GM19438 (cell line): ENCODE measurements at regions not wholly inside any gene's neighbourhood (a gene's known extent, or its start where the extent isn't known, plus 50 kb on each side); places are given as distances from the start of the nearest gene placed in this dataset.
"Not testable (repeated sequence)": the region's sequence is repeated elsewhere in the genome, so short reads cannot be mapped to it uniquely, and the experiment has no call there.

Experiments
- ATAC-seq: cut with Tn5 transposase; IDR thresholded peaks from one replicate; pipeline ENCODE4 v1.9.1; 2021; ENCODE audit warnings: low read depth; ENCODE audit not compliant: unreplicated experiment

DNA sequence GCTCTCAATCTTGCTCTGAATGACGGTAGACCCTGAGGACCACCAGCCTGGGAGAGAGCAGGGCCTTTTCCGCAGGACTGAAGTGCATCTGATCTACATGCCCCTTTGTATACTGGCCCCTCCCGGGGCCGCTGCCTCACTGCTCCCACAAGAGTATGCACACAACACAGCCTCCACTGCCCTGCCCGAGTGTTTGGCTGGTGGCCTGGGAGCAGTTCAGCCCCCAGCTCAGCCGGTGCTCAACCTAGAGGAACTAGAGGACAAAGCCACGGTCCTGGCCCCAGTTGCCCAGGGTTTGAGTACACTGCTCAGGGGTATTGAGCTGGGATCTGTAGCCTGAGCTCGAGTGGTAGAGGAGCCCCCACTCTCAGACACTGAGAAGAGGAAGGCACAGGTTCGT, 118.9 kb upstream of the CAB39 start:
- ATAC-seq: no peak

DNA sequence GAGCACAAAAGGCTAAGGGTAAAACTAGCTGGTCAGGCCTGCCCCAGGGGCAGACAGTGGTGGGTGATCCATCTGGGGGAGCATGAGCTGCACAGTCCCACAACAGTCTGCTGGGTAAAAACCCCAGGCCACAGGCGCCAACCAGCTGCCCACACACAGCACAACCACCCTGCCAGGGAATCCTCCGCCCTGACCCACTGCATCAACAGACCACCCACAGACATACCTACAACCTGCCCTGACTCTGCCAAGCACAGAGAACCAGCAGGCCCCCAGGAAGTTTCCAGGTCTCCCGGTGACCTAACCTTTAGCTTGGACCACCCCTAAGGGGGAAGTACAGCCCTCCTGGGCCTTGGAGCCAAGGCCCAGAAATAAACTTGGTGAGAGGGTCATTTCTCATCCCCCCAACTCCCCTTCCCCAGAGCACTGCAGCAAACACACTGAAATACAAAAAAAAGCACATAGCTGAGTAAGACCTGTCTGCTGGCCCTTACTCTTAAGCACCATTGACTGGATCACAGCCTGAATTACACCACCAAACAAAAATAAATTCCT, 118.3 kb upstream of the CAB39 start:
- no peak for ATAC-seq

DNA sequence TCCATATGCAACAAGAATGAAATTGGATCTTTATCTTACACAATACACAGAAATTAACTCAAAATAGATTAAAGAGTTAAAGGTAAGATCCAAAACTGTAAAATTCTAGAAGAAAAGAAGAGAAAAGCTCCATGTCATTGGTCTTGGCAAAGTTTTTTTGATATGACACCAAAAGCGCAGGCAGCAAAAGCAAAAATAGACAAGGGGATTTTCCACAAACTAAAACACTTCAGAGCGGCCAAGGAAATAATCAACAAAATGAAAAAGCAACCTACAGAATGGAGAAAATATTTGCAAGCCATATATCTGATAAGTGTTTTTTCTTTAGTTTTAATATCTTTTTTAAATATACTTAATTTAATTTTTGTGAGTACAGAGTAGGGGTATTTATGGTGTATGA, 112.8 kb upstream of the CAB39 start:
- no peak for ATAC-seq

DNA sequence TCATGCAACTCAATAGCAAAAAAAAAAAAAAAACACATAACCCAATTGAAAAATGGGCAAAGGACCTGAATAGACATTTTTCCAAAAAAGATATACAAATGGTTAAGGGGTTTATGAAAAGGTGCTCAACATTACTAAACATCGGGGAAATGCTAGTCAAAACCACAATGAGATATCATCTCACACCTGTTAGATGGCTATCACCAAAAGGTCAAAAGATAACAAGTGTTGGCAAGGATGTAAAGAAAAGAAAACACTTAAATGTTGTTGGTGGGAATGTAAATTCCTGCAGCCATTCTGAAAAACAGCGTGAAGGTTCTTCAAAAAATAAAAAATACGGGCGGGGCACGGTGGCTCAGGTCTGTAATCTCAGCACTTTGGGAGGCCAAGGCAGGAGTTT, 112.4 kb upstream of the CAB39 start:
- no peak for ATAC-seq

DNA sequence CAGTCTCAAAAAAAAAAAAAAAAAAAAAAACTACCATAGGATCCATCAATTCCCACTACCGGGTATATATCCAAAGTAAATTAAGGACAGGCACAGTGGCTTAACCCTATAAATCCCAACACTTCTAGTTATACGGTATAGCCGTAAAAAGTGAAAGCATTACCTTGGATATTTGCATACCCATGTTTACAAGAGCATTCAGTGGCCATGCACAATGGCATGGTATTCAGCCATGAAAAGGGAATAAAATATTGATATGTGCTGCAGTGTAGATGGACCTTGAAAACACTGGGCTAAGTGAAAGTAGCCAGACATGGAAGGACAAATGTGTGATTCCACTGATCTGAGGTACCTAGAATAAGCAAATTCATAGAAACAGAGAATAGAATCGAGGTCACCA, 111.8 kb upstream of the CAB39 start:
- no peak for ATAC-seq

DNA sequence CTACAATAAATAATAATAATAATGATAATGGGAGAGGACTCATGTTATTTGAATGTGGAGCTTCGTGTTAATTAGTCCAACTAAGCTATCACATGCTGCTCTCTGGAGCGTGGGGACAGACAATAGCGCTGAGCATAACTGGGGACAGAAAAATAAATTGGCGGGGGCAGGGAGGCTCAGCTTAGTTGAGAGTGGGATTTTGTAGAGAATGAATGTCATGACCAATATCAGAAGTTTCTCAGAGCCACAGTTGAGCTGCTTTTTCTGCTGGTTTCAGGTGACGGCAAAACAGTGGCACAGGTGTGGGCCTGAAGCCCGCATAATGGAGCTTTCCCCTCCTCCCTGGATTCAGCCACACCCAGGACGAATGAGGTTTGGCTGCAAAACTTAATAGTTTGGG, 111.1 kb upstream of the CAB39 start:
- ATAC-seq: peak; percentile 69

DNA sequence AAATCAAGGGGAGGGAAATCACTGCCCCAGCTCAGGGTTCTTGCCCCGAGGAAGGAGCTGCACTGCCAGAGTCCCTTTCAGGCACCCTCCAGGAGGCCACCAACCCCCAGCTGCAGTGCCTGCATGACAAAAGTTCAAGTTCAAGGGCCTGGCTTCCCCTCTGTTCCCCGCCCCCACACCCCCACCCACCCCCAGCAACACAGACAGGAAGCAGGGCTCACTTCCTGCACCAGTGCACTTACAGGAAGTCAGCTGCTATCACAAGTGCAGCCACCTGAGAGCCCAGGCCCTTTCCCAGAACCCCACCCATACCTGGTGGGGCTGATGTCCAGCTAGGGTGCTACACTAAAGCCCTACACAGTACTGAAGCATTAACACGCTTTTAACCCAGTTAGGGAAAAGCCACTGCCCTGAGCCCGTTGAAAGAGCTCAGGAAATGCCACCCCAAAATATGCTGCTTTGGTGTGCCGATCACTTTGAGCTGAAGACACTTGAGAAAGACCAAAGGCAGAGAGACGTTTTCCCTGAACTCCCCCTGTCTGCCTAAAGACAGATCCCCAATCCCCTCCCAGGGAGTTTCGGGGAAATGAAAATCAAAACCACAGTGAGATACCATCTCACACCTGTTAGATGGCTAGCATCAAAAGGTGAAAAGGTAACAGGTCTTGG, 109.9 kb upstream of the CAB39 start:
- ATAC-seq: peak; percentile 52

DNA sequence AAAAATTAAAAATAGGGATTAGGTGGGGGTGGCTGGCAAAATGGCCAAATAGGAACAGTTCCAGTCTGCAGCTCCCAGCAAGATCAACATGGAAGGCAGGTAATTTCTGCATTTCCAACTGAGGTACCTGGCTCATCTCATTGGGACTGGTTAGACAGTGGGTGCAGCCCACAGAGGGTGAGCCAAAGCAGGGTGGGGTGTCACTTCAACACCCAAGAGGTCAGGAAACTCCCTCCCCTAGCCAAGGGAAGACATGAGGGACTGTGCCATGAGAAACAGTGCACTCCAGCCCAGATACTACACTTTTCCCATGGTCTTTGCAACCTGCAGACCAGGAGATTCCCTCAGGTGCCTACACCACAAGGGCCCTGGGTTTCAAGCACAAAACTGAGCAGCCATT, 109.3 kb upstream of the CAB39 start:
- ATAC-seq: not testable (repeated sequence)

DNA sequence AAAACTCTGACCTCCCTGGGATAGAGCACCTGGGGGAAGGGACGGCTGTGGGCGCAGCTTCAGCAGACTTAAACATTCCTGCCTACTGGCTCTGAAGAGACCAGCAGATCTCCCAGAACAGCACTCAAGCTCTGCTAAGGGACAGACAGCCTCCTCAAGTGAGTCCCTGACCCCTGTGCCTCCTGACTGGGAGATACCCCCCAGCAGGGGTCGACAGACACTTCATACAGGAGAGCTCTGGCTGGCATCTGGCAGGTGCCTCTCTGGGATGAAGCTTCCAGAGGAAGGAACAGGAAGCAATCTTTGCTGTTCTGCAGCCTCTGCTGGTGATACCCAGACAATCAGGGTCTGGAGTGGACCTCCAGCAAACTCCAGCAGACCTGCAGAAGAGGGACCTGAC, 108.5 kb upstream of the CAB39 start:
- not testable (repeated sequence) for ATAC-seq

DNA sequence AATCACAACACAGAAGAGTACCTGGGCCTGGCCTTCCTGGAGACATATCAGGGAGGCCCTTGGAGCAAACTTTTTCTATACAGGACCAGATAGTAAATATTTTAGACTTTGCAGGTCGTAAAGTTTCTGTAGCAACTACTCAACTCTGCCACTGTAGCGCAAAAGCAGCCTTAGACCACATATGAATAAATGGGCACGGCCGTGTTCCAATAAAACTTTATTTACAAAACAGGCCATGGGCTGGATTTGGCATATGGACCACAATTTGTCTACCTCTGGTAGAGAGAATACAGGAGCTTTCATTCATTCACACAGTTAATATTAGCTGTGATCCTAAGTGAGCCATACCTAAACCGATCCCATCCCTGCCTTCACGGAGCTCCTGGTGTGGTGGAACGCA, 98.6 kb upstream of the CAB39 start:
- ATAC-seq: no peak

DNA sequence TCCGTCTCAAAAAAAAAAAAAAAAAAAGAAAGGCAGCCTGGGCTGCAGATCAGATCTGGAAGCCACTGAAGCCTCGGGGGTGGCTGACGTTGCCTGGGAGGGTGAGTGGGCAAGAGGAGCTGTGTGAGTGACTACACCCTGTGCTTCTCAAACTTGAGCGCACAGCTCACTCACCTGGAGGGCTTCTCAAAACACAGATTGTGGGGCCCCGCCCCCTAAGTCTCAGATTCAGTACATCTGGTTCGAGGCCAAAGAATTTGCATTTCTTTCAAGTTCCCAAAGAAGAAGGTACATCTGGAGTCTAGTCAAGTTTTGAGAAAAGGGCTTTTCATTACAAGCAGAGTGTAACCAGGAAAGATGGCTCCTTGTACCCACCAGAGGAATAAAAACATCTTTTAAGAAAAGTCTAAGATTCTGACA, 97.7 kb upstream of the CAB39 start:
- ATAC-seq: peak; percentile 76

DNA sequence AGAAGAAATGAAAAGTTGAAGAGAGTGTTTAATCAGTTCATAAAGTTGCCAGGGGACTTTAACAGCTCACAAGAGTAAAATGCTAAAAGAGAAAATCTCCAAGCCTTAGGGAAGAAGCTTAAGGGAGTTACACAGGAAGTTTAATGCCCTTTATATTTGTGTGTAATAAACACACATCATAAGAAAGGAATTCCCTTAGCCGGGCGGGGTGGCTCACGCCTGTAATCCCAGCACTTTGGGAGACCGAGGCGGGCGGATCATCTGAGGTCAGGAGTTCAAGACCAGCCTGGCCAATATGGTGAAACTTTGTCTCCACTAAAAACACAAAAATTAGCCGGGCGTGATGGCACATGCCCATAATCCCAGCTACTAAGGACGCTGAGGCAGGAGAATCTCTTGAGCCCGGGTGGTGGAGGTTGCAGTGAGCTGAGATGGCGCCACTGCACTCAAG, 95.4 kb upstream of the CAB39 start:
- ATAC-seq: not testable (repeated sequence)

DNA sequence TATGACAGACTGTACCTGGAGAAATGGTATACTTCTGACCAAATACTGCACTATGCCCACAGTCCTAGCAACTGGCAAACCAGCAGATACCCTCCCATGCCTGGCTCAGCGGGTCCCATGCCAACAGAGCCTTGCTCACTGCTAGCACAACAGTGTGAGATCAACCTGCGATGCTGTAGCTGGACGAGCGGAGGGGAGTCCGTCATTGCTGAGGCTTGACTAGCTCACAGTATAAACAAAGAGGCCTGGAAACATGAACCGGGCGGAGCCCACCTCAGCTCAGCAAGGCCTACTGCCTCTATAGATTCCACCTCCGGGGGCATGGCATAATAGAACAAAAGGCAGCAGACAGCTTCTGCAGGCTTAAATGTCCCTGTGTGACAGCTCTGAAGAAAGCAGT, 93.2 kb upstream of the CAB39 start:
- ATAC-seq: no peak

DNA sequence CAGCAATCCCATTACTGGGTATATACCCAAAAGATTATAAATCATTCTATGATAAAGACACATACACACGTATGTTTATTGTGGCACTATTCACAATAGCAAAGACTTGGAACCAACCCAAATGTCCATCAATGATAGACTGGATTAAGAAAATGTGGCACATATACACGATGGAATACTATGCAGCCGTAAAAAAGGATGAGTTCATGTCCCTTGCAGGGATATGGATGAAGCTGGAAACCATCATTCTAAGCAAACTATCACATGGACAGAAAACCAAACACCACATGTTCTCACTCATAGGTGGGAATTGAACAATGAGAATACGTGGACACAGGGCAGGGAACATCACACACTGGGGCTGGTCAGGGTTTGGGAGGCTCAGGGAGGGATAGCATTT, 87.4 kb upstream of the CAB39 start:
- ATAC-seq: not testable (repeated sequence)

DNA sequence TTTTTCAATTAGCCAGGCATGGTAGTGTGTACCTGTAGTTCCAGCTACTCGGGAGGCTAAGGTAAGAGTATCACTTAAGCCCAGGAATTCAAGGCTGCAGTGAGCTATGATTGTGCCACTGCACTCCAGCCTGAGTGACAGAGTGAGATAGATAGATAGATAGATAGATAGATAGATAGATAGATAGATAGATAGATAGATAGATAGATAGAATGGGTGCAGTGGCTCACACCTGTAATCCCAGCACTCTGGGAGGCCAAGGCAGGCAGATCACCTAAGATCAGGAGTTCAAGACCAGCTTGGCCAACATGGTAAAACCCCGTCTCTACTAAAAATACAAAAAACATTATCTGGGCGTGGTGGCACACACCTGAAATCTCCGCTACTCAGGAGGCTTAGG, 85.6 kb upstream of the CAB39 start:
- ATAC-seq: not testable (repeated sequence)

DNA sequence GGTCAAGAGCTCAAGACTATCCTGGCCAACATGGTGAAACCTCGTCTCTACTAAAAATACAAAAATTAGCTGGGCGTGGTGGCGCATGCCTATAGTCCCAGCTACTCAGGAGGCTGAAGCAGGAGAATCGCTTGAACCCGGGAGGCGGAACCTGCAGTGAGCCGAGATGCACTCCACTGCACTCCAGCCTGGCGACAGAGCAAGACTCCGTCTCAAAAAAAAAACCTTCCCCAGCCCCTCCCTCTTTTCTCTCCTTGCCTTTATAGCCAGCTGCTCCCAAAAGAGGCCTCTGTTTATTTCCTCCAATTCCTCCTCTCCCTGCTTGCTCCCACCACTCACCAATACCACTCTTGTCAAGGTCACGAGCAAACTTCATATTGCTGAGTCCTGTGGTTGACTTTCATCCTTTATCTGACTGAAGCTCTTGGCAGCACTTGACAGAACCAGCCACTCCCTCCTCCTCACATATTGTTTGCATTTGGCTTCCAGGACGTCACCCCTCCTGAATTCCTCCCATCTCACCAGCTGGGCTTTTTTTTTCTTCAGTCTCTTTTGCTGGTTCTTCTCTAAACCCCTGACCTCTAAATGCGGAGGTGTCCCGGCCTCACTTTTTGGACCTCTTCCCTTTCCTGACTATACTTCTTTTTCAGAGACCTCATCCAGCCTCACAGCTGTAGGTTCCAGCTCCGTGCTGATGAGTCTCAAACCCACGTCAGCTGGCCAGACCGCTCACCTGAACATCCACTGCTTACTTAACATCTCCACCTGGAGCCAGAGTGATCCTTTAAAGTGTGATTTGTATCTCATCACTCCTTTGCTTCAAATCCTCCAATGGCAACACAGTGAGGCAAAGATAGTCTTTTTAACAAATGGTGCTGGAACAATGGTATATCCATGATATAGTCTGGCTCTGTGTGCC, 84.6 kb upstream of the CAB39 start:
- no peak for ATAC-seq

DNA sequence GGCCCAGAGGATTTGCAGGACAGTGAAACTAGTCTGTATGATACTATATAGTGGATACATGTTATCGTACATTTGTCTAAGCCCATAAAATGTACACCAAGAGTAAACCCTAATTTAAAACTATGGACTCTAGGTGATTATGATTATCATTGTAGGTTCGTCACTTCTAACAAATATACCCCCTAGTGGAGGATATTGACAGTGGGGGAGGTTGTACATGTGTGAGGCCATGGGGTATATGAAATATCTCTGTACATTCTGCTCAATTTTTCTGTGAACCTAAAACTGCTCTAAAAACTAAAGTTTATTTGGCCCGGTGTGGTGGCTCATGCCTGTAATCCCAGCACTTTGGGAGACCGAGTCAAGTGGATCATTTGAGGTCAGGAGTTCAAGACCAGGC, 81.2 kb upstream of the CAB39 start:
- ATAC-seq: no peak

DNA sequence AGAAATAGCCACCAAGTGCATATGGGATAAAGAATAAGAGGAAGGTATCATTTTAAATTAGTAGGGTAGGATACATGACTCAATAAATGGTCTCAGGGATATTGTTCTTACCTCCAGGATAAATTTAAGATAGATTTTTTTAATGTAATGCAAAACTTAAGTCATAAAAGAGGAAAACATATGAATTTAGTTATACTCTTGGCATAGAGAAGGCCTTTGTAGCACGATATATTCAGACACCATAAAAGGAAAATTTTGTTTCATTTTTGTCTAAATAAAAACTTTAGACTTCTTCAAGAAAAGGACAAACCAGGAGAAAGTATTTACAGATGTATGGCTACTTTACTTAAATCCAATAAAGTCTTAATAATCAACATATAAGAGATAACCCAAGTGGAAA, 78.5 kb upstream of the CAB39 start:
- ATAC-seq: no peak

DNA sequence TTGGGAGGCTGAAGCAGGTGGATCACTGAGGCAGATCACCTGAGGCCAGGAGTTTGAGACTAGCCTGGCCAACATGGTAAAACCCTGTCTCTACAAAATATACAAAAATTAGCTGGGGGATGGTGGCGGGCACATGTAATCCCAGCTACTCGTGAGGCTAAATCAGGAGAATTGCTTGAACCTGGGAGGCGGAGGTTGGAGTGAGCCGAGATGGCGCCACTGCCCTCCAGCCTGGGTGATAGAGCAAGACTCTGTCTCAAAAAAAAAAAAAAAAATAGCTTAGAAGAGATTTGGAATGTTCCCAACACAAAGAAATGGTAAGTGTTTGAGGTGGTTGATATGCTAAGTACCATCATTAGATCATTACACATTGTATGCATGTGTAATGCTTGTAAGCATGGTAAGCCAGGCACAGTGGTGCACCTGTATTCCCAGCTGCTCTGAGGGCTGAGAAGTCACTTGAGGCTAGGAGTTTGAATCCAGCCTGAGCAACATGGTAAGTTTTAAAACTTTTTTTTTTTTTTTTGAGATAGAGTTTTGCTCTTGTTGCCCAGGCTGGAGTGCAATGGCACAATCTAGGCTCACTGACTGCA, 77.8 kb upstream of the CAB39 start:
- not testable (repeated sequence) for ATAC-seq

DNA sequence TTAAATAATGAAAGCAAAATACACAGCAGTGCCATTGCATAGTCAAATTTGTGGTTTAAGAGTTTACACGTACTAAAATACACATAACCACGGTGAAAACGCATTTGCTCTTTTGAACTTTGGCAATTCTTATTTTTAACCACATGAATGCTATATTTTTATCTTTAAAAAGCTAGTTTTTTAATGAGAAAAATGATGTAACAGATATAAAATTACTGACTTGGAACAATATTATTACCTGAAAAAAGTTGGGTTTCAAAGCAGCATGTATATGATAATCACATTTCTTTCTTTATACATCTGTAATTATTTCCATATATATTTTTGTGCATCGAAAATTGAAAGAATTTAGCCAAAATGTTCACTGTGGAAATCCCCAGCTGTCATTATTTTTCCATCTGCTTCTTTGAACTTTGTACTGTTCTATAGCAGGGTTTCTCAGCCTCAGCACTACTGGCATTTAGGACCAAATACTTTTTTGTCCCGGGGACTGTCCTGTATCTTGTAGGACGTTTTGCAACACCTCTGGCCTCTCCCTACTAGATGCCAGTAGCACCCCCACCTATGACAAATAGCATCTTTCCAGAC, 75.9 kb upstream of the CAB39 start:
- no peak for ATAC-seq

DNA sequence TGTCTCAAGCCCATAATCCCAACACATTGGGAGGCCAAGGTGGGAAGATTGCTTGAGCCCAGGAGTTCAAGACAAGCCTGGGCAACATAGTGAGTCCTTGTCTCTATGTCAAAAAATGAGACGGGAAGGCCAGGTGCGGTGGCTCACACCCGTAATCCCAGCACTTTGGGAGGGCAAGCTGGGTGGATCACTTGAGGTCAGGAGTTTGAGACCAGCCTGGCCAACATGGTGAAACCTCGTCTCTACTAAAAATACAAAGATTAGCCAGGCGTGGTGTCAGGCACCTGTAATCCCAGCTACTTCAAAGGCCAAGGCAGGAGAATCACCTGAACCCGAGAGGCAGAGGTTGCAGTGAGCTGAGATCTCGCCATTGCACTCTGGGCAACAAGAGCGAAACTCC, 75.2 kb upstream of the CAB39 start:
- not testable (repeated sequence) for ATAC-seq
